Endothelial cell of umbilical vein (primary cell): ENCODE measurements at regions not wholly inside any gene's neighbourhood (a gene's known extent, or its start where the extent isn't known, plus 50 kb on each side); places are given as distances from the start of the nearest gene placed in this dataset.

ENCODE experiments used
- BruUV-seq: library from RNA; stranded (reverse); fragments of 400-500 nt; replicated peaks from 2 replicates; lab custom pipeline; 2021; lab: Mats Ljungman, UMichigan
- CTCF ChIA-PET: fragments of 300-600, 350-600 bp; sonication (Branson Sonifier 250); formaldehyde crosslinking; loops from one replicate; lab custom pipeline; 2021; ENCODE audit warnings: antibody characterized with exemption, inconsistent platforms; lab: Charles Lee
- POLR2A ChIA-PET: fragments of 300-600, 350-600 bp; sonication (Branson Sonifier 250); formaldehyde crosslinking; loops from one replicate; lab custom pipeline; 2021; ENCODE audit warnings: antibody characterized with exemption, inconsistent platforms; lab: Charles Lee
- DNase-seq: peaks from one replicate; pipeline ENCODE4 v3.0.0-alpha.2; 2011; ENCODE audit warnings: low read depth, low spot score
- FAIRE-seq: peaks from 2 replicates; lab custom pipeline; 2011; peaks lifted over from hg19 to GRCh38; lab: Jason Lieb, UNC
- H2AFZ ChIP-seq: 2 replicates; pipeline ENCODE4 v1.6.0; 2012; ENCODE audit warnings: low read depth, low read length, control low read depth, inconsistent platforms
- H3K27ac ChIP-seq: 2 replicates; pipeline ENCODE4 v1.5.1; 2011; ENCODE audit warnings: low read depth, mild to moderate bottlenecking, control low read depth, low read length, moderate library complexity; ENCODE audit not compliant: insufficient read depth
- H3K27me3 ChIP-seq, 2 experiments: 2 replicates each; pipeline versions ENCODE4 v1.6.0 to v1.6.1; 2011; ENCODE audit warnings: low read length in 2 of 2, mixed read lengths in 1 of 2; ENCODE audit not compliant: control insufficient read depth in 2 of 2, insufficient read depth in 2 of 2
- H3K36me3 ChIP-seq, 2 experiments: 2 replicates in 1 of 2; 3 replicates in 1 of 2; pipeline ENCODE4 v1.5.1; 2011; ENCODE audit warnings: low read length in 2 of 2, mild to moderate bottlenecking in 1 of 2, moderate library complexity in 1 of 2; ENCODE audit not compliant: control insufficient read depth in 2 of 2, insufficient read depth in 2 of 2; ENCODE audit errors: extremely low read depth in 1 of 2
- H3K4me1 ChIP-seq: 3 replicates; pipeline ENCODE4 v1.5.1; 2011; ENCODE audit warnings: mild to moderate bottlenecking, low read length; ENCODE audit not compliant: control insufficient read depth, insufficient read depth; ENCODE audit errors: extremely low read depth
- H3K4me2 ChIP-seq: 2 replicates; pipeline ENCODE4 v1.6.1; 2011; ENCODE audit warnings: low read length, control low read depth, mixed read lengths; ENCODE audit not compliant: insufficient read depth
- H3K4me3 ChIP-seq, 3 experiments: fragments of 200-600 bp in 1 of 3; sonication (generic), shearing (Covaris generic) in 1 of 3; replicated peaks in 1 of 3; 2 replicates each; pipeline ENCODE4 v1.5.1; 2011 to 2016; ENCODE audit warnings: control low read depth in 3 of 3, low read length in 3 of 3, mild to moderate bottlenecking in 2 of 3, inconsistent platforms in 1 of 3, low read depth in 1 of 3, moderate library complexity in 1 of 3; ENCODE audit not compliant: insufficient read depth in 1 of 3
- H3K79me2 ChIP-seq: 2 replicates; pipeline ENCODE4 v1.6.0; 2012; ENCODE audit warnings: low read length, inconsistent platforms; ENCODE audit not compliant: control insufficient read depth, insufficient read depth
- H3K9ac ChIP-seq: replicated peaks from 2 replicates; pipeline ENCODE3; 2011; ENCODE audit warnings: low read length, control low read depth; ENCODE audit not compliant: insufficient read depth; ENCODE audit errors: extremely low read depth
- H3K9me1 ChIP-seq: replicated peaks from 3 replicates; pipeline ENCODE4 v1.6.0; 2011; ENCODE audit warnings: mild to moderate bottlenecking, low read length; ENCODE audit not compliant: control insufficient read depth, insufficient read depth; ENCODE audit errors: extremely low read depth
- H3K9me3 ChIP-seq: replicated peaks from 2 replicates; pipeline ENCODE4 v1.5.1; 2012; ENCODE audit warnings: low read length, inconsistent platforms; ENCODE audit not compliant: control insufficient read depth, insufficient read depth
- H4K20me1 ChIP-seq: replicated peaks from 2 replicates; pipeline ENCODE3; 2011; ENCODE audit warnings: mild to moderate bottlenecking, low read length; ENCODE audit not compliant: control insufficient read depth, insufficient read depth; ENCODE audit errors: extremely low read depth
- CTCF ChIP-seq, 2 donors: IDR thresholded peaks; 1 replicate in 1 of 2; 2 replicates in 1 of 2; pipeline ENCODE4 v1.5.1; 2011; ENCODE audit warnings: low read length in 2 of 2, mild to moderate bottlenecking in 2 of 2, moderate library complexity in 2 of 2, control low read depth in 1 of 2, inconsistent platforms in 1 of 2, low read depth in 1 of 2; ENCODE audit not compliant: insufficient read depth in 1 of 2; ENCODE audit errors: extremely low read depth in 1 of 2
- EZH2 ChIP-seq: IDR thresholded peaks from 2 replicates; pipeline ENCODE4 v1.6.1; 2012; ENCODE audit warnings: borderline replicate concordance, low read depth, mild to moderate bottlenecking, moderate library complexity, low read length, inconsistent platforms; ENCODE audit not compliant: severe bottlenecking
- FOS ChIP-seq: IDR thresholded peaks from 2 replicates; pipeline ENCODE4 v1.6.1; 2011; ENCODE audit warnings: mild to moderate bottlenecking, low read length, moderate library complexity, borderline replicate concordance; ENCODE audit not compliant: insufficient read depth
- GATA2 ChIP-seq: IDR thresholded peaks from 2 replicates; pipeline ENCODE4 v1.7.0; 2011; ENCODE audit warnings: low read depth, mild to moderate bottlenecking, moderate library complexity, mixed read lengths, low read length; ENCODE audit not compliant: insufficient read length, insufficient read depth
- JUN ChIP-seq: IDR thresholded peaks from 2 replicates; pipeline ENCODE4 v1.6.1; 2011; ENCODE audit warnings: borderline replicate concordance, low read depth; ENCODE audit not compliant: insufficient read length, insufficient read depth
- MAX ChIP-seq: IDR thresholded peaks from 2 replicates; pipeline ENCODE4 v1.6.1; 2011; ENCODE audit not compliant: insufficient read depth, insufficient read length
- MYC ChIP-seq: IDR thresholded peaks from one replicate; pipeline ENCODE4 v1.6.1; 2011; ENCODE audit warnings: mild to moderate bottlenecking, low read depth, low read length
- POLR2A ChIP-seq: IDR thresholded peaks from 2 replicates; pipeline ENCODE4 v1.6.1; 2012; ENCODE audit warnings: low read depth, mild to moderate bottlenecking, control low read depth, low read length
- POLR2AphosphoS5 ChIP-seq: IDR thresholded peaks from 2 replicates; pipeline ENCODE4 v1.6.1; 2012; ENCODE audit warnings: low read depth, mild to moderate bottlenecking, control low read depth, low read length, moderate library complexity; ENCODE audit not compliant: insufficient read depth
- dilution Hi-C: fragments of 300-500 bp; cut with MboI; formaldehyde crosslinking; loops from one replicate; pipeline ENCODE4 v1.15.0; 2019; ENCODE audit warnings: low sequenced_read_pairs; ENCODE audit not compliant: extremely low pct_ligation_motif_present
- intact Hi-C: fragments of 100-400 bp; cut with micrococcal nuclease; formaldehyde crosslinking; loops from one replicate; pipeline ENCODE4 v1.10.0; 2022

GRCh38 chrX:147498796-147499195, 412.9 kb upstream of the FMR1 start:
- DNase-seq (no peak), FAIRE-seq (no peak)
- Histone ChIP-seq H3K4me1 (no peaks in the 10 kb centered on the region), H3K4me3 (no peak overlapping the region), H3K9ac (no peak overlapping the region), H2AFZ (no peak overlapping the region), H3K4me2 (no peak overlapping the region), H3K36me3 (no peaks in the 10 kb centered on the region), H3K9me3 (no peaks in the 10 kb centered on the region), H3K9me1 (no peaks in the 10 kb centered on the region), H4K20me1 (no peaks in the 10 kb centered on the region), H3K27me3 (no peaks in the 10 kb centered on the region), H3K27ac (no peak overlapping the region), H3K79me2 (no peaks in the 10 kb centered on the region)
- BruUV-seq = no TSS peak
- ChIA-PET POLR2A (no interaction called here), CTCF (no interaction called here)
- intact Hi-C loops (no loop called here), dilution Hi-C loops (no loop called here)
- TF ChIP-seq EZH2 (no peak), POLR2A (no peak), GATA2 (no peak), POLR2AphosphoS5 (no peak), CTCF (IDR thresholded peaks at IDR 0.05; ENCODE audit: extremely low read depth in 1 of 2, insufficient read depth in 1 of 2, low read depth in 1 of 2, low read length in 2 of 2) (no peak), JUN (no peak), MYC (no peak), FOS (no peak), MAX (no peak)
